ENCODE measurements at regions not wholly inside any gene's neighbourhood (a gene's known extent, or its start where the extent isn't known, plus 50 kb on each side); places are given as distances from the start of the nearest gene placed in this dataset.
A peak's percentile ranks its signal among the peaks of the same experiment; 100 is the strongest.

- no peak for DNase-seq (ENCODE audit: low spot score in 2 of 2)
- Mint-ChIP-seq H3K36me3 (no peaks in the 10 kb centered on the region), H3K4me3 (no peak overlapping the region), H3K4me1 (no peaks in the 10 kb centered on the region), H3K9me3 (peaks cover 8% of the 10 kb centered on the region), H3K27ac (no peak overlapping the region)
- ATAC-seq: no peak
These were observed 791.4 kb downstream of the HACE1 start for GRCh38 chr6:104068281-104068680.

DNA sequence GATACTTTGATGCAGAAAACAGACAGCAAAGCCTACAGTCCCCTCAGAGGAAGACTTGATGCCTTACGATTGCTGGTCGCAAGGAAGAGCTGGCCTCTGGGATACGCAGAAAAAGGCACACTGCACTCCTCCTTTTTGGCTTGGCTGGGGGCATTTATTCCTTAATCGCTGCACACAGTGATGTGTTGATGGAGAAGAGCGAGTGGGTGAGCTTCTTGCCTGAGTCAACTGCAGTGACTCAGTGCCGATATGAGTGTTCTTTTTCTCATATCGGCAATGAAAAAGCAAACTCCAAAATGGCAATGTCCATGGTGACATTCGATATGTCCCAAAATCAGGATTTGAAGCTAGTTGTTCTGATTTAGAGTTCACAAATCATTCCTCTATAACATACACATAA, 794.8 kb downstream of the HACE1 start:
- H3K9me3 Mint-ChIP-seq: peaks cover 8% of the 10 kb centered on the region
- H3K36me3 Mint-ChIP-seq: no peaks in the 10 kb centered on the region
- no peak overlapping the region for H3K4me3 Mint-ChIP-seq
- ATAC-seq: peak; percentile 13
- H3K4me1 Mint-ChIP-seq: no peaks in the 10 kb centered on the region
- no peak for DNase-seq (ENCODE audit: low spot score in 2 of 2)
- H3K27ac Mint-ChIP-seq: no peak overlapping the region

DNA sequence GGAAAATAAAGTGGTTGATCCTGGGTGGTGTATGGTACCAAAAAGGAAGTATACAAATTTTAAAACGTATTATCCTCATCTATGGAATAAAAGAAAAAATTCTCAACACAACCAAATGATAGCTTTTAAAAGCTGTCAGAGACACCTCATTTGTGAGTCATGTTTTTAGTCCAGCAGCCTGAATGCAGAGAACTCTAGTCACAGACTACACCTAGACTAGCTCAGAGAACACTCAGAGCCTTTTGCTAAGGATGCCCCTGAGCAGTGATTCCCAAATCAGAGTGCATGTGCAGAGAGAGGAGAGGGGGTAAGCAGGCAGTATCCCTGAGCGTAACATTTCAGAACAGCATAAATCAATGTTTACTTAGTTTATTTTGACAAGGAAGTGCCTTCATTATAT, 809.3 kb downstream of the HACE1 start:
- H3K4me1 Mint-ChIP-seq: no peaks in the 10 kb centered on the region
- H3K27ac Mint-ChIP-seq: no peak overlapping the region
- H3K9me3 Mint-ChIP-seq: peaks cover 6% of the 10 kb centered on the region
- ATAC-seq: no peak
- H3K36me3 Mint-ChIP-seq: no peaks in the 10 kb centered on the region
- DNase-seq (ENCODE audit: low spot score in 2 of 2): no peak
- no peak overlapping the region for H3K4me3 Mint-ChIP-seq

GRCh38 chr6:104046426-104046825, 813.3 kb downstream of the HACE1 start:
- Mint-ChIP-seq H3K27ac (no peak overlapping the region), H3K9me3 (peaks cover 14% of the 10 kb centered on the region), H3K4me1 (no peaks in the 10 kb centered on the region), H3K36me3 (no peaks in the 10 kb centered on the region), H3K4me3 (no peak overlapping the region)
- ATAC-seq (no peak), DNase-seq (ENCODE audit: low spot score in 2 of 2) (no peak)

- Mint-ChIP-seq H3K9me3 (peaks cover 3% of the 10 kb centered on the region), H3K36me3 (no peaks in the 10 kb centered on the region), H3K4me1 (no peaks in the 10 kb centered on the region), H3K4me3 (no peak overlapping the region), H3K27ac (no peak overlapping the region)
- no peak for ATAC-seq
- no peak for DNase-seq (ENCODE audit: low spot score in 2 of 2)
These were observed 828.4 kb downstream of the HACE1 start for GRCh38 chr6:104031346-104031745.

DNA sequence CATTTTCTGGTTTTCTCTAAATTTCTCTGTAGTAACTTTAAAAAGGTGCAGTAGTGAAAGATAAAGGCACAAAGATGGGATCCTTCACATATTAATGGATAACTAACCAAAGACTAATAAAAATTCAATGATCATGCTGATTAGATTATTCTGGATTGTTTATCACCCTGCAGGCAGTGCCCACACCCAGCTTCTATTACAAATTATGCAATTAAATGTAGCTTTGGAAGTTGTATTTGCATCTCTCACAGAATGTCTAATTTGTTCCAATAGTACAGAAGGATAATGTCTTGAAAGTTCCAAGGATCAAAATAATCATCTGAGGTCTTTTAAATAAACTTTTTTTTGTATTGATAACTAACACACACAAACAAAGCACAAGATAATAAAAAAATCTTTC, 837.6 kb downstream of the HACE1 start:
- no peaks in the 10 kb centered on the region for H3K36me3 Mint-ChIP-seq
- no peak for ATAC-seq

DNA sequence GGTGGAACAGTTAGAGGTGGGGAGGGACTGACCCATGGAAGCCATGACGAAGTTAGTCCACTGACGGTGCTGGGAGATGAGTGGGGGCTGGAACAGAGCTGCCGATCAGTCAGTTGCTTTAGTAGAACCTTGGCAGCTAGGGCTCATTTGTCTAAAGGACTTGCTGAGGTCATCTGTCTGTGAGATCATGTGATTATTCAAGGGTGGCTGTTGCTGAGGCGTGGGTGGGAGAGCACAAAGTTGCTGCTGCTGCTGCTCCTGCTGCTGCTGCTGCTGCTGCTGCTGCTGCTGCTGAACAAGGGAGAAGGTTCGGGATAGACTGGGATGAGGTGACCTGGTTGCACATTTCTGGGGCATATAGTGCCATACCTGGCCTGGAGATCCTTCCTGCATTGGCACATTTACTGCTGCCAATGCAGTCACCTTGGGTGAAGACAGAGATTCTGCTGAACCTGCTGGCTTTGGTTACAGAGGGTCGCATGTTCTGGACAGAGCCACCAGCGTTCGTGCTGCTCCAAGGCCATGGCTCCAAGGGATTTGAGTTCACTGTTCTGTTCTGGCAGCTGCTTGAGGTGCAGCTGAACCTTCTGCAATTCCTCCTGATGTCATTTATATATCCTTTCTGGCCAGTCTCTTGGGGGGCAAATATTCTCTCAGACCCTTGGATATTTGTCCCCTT, 840.5 kb downstream of the HACE1 start:
- peak; percentile 20 for ATAC-seq
- no peak overlapping the region for H3K27ac Mint-ChIP-seq
- no peaks in the 10 kb centered on the region for H3K36me3 Mint-ChIP-seq
- H3K4me1 Mint-ChIP-seq: no peaks in the 10 kb centered on the region
- H3K9me3 Mint-ChIP-seq: peaks cover 4% of the 10 kb centered on the region
- no peak overlapping the region for H3K4me3 Mint-ChIP-seq
- DNase-seq (ENCODE audit: low spot score in 2 of 2): no peak

More for the DNA sequence above, 837.6 kb downstream of the HACE1 start:
- H3K27ac Mint-ChIP-seq: no peak overlapping the region
- H3K4me3 Mint-ChIP-seq: no peak overlapping the region
- H3K4me1 Mint-ChIP-seq: no peaks in the 10 kb centered on the region
- DNase-seq (ENCODE audit: low spot score in 2 of 2): no peak
- H3K9me3 Mint-ChIP-seq: no peaks in the 10 kb centered on the region

DNA sequence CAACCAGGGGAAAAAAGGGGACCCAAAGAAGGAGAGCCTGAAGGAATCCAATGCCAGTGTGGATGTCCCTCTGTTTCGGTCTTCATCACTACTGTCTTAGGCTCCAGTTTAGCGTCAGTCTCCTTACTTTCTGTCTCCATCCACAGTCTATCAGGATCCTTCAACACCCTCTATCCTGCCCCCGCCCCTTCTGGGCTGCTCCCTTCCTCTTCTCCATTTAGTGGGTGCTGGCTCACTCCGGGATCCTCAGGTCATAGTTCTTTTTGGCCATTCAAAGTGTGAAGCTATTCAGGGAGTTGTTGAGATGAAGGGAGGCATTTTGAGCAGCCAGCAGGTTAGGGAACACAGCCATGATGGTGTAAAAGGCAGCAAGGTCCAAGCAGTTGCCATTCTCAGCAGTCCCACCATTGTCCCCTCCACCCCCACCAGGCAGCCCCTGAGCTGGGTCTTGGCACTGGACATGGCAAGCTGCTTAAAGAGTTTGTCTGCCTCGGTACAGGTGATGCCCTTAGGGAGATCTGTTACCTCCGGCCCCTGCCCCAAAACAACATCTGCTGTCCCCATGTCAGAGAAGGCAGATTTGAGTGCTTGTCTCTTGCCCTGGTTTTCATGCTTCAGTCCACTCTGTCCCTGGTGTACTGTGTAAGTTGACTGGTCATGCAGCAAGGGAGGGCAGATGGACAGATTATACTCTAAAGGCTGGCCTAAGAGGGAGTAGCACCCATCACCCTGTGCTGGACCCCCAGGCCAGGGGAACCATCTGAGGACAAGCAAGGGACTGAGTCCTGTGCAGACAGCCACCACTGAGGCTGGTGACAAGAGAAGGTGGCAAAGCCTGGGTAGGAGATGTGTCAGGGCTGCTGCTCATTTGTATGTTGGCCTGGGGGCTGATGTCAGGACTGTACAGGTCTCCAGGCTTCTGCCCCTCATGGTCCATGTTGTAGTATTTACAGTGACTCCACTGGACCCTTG, 842.0 kb downstream of the HACE1 start:
- ATAC-seq: peak; percentile 49
- Mint-ChIP-seq H3K4me3 (no peak overlapping the region), H3K4me1 (no peaks in the 10 kb centered on the region), H3K9me3 (peaks cover 8% of the 10 kb centered on the region), H3K27ac (no peak overlapping the region), H3K36me3 (no peaks in the 10 kb centered on the region)
- DNase-seq (ENCODE audit: low spot score in 2 of 2): no peak

DNA sequence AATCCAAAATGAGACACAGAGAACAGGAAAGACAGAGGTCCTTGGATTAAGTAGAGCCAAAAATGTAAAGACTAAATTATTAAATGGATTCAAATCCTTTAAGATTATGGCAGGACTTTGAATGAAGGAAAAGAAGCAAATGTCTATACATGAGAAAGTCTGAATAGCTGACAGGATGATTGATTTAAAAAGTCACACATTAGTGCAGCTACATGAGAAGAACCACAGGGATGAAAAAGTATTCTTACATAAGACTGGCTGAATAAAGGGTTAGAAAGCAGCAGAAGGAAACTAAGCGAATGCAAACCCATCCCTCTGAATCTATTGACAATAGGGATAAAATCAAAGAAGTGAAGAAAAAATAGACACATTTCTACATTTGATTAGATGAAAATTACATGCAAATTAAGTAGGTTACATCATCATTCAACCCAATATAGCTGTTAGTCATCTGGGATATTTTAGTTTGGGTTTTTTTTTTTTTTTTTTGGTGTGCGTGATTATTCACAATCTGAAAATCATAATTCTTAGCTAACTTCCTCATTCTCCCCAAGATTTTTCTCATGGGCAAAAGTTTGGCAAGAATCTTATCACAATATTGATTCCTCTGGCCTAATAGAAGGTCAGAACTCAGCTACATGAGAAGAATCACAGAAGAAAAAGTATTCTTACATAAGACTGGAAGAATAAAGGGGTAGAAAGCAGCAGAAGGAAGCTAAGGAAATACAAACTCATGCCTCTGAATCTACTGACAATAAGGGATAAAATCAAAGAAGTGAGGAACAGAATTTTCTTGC, 845.4 kb downstream of the HACE1 start:
- Mint-ChIP-seq H3K4me1 (no peaks in the 10 kb centered on the region), H3K36me3 (no peaks in the 10 kb centered on the region), H3K9me3 (peaks cover 8% of the 10 kb centered on the region), H3K4me3 (no peak overlapping the region), H3K27ac (no peak overlapping the region)
- DNase-seq (ENCODE audit: low spot score in 2 of 2) (no peak), ATAC-seq (no peak)

DNA sequence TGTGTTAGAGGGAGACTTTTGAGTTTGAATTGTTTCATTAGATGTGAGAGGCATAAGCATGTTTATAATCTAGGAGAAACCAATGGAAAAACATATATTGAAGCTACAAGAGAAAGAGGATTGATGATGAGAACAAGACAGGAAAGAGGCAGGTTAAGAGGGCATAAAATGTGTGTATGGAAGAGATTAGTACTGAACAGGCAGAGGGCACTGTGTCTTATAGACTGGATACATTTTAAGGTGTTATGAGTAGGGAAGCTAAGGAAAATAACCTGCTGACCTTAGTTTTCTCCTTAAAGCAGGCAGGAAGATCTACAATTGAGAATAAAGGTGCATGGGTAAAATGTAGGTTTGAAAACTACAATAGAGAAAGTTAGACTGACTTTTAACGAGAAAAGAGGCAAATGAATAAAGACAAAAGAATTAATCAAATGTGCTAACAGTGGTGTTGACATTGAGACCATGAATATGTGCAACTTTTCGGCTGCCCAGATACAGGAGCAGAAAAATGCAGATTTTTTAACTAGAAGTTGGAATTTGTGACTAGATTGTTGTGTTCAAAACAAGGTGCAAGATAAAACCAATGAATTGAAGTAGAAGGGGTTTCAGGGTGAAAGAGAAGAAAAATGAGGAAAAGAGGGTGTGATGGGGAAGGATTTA, 846.3 kb downstream of the HACE1 start:
- H3K4me3 Mint-ChIP-seq: no peak overlapping the region
- peaks cover 8% of the 10 kb centered on the region for H3K9me3 Mint-ChIP-seq
- no peak for ATAC-seq
- H3K27ac Mint-ChIP-seq: no peak overlapping the region
- no peaks in the 10 kb centered on the region for H3K36me3 Mint-ChIP-seq
- no peak for DNase-seq (ENCODE audit: low spot score in 2 of 2)
- H3K4me1 Mint-ChIP-seq: no peaks in the 10 kb centered on the region

- no peak overlapping the region for H3K4me3 Mint-ChIP-seq
These were observed 848.8 kb downstream of the HACE1 start for GRCh38 chr6:104010897-104011296.

GRCh38 chr6:104003803-104004516, 855.8 kb downstream of the HACE1 start:
- ATAC-seq (no peak), DNase-seq (ENCODE audit: low spot score in 2 of 2) (no peak)
- Mint-ChIP-seq H3K36me3 (no peaks in the 10 kb centered on the region), H3K4me1 (no peaks in the 10 kb centered on the region), H3K27ac (no peak overlapping the region), H3K9me3 (no peaks in the 10 kb centered on the region), H3K4me3 (no peak overlapping the region)

More at GRCh38 chr6:104010897-104011296, 848.8 kb downstream of the HACE1 start:
- H3K36me3 Mint-ChIP-seq: no peaks in the 10 kb centered on the region
- no peak for ATAC-seq
- no peak overlapping the region for H3K27ac Mint-ChIP-seq
- H3K4me1 Mint-ChIP-seq: no peaks in the 10 kb centered on the region
- H3K9me3 Mint-ChIP-seq: peaks cover 5% of the 10 kb centered on the region
- no peak for DNase-seq (ENCODE audit: low spot score in 2 of 2)

GRCh38 chr6:103995571-103995970, 864.1 kb downstream of the HACE1 start:
- Mint-ChIP-seq H3K4me3 (no peak overlapping the region), H3K4me1 (no peaks in the 10 kb centered on the region), H3K36me3 (no peaks in the 10 kb centered on the region), H3K27ac (no peak overlapping the region), H3K9me3 (no peaks in the 10 kb centered on the region)
- DNase-seq (ENCODE audit: low spot score in 2 of 2) (no peak), ATAC-seq (no peak)

DNA sequence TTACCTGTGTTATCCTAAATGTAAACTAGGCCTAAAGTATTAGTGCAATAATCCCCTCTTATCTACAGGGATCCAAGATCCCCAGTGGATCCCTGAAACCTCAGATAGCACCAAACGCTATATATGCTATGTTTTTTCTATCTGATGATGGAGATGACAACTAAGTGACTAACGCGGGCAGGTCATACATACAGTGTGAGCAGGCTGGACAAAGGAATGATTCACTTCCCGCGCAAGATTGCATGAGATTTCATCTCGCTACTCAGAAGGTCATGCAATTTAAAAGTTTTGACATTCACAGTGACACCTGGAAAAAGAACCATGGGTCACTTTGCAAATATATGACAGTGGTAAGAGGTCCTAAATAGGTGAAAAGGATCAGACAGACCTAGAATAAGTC, 875.9 kb downstream of the HACE1 start:
- H3K36me3 Mint-ChIP-seq: no peaks in the 10 kb centered on the region
- no peak overlapping the region for H3K4me3 Mint-ChIP-seq
- no peak for ATAC-seq
- H3K27ac Mint-ChIP-seq: no peak overlapping the region
- H3K4me1 Mint-ChIP-seq: no peaks in the 10 kb centered on the region
- DNase-seq (ENCODE audit: low spot score in 2 of 2): no peak
- H3K9me3 Mint-ChIP-seq: peaks cover 16% of the 10 kb centered on the region
